LNCAP (cell line): ENCODE measurements at regions not wholly inside any gene's neighbourhood (a gene's known extent, or its start where the extent isn't known, plus 50 kb on each side); places are given as distances from the start of the nearest gene placed in this dataset.

Experiments
- TF ChIP-seq, protein P1 (sequence below): fragments of 450-650 bp; IDR thresholded peaks from 2 replicates; pipeline ENCODE4 v1.5.1; 2017; ENCODE audit warnings: mild to moderate bottlenecking

DNA sequence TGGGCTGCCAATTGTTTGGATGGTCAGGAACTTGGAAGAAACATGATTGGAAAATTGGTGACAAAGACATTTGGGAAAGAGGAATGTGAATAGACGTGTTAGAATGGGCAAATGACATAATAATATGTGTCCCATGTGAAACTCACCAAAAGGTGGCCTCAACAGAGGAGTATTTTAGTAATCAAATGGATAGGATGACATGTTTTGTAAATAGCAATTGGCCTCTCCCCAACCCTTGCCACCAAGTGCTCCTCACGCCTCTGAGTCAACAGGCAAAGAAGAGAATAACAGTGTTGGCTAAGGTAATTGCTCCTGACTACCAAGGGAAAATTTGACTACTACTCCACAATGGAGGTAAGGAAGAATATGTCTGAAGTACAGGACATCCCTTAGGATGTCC lies 81.4 kb downstream of the ATXN7L3B start:
- TF ChIP-seq, protein P1, sequence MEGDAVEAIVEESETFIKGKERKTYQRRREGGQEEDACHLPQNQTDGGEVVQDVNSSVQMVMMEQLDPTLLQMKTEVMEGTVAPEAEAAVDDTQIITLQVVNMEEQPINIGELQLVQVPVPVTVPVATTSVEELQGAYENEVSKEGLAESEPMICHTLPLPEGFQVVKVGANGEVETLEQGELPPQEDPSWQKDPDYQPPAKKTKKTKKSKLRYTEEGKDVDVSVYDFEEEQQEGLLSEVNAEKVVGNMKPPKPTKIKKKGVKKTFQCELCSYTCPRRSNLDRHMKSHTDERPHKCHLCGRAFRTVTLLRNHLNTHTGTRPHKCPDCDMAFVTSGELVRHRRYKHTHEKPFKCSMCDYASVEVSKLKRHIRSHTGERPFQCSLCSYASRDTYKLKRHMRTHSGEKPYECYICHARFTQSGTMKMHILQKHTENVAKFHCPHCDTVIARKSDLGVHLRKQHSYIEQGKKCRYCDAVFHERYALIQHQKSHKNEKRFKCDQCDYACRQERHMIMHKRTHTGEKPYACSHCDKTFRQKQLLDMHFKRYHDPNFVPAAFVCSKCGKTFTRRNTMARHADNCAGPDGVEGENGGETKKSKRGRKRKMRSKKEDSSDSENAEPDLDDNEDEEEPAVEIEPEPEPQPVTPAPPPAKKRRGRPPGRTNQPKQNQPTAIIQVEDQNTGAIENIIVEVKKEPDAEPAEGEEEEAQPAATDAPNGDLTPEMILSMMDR: no peak

DNA sequence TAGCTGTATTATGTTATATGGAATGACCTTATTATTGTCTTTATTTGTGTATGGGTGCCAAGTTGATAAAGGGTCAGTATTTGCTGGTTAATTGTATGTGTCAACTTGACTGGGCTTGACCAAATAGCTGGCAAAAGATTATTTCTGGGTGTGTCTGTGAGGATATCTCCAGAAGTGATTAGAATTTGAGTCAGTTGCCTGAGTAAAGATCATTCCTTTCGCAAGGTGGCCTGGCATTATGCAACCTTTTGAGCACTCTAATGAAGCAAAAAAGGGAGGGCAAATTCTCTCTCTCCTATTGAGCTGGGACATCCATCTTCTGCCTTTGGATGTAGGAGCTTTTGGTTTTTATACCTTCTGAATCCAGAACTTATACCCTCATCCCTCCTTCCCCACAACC lies 82.2 kb downstream of the ATXN7L3B start:
- TF ChIP-seq, protein P1: no peak

DNA sequence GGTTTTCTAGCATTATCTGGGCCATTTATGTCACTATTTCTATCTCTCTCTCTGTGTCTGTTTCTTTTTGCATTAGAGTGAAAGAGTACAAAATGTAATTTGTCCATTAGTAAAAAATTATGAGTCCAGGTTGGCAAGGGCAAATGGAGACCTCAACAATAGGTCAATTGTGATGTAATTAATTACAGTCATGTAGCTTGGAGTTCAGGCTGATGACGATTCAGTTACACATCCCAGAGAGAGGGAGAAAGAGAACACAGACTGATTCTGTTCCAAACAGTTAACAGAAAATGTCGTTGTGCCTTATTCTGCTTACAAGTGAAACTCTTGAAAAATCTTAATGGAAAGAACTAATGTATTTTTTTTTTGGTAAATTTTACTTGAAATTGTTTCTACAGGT lies 83.3 kb downstream of the ATXN7L3B start:
- TF ChIP-seq, protein P1: no peak

DNA sequence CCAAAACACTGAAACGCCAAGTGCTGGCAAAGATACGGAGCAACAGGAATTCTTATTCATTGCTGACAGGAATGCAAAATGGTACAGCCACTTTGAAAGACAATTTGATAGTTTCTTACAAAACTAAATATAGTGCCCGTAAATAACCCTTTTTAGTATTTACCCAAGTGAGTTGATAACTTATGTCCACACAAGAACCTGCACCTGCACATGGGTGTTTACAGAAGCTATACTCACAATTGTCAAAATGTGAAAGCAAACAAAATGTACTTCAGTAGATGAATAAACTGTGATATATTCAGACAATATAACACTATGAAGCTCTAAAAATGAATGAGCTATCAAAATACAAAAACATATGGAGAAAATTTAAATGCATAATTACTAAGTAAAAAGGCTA lies 86.6 kb downstream of the ATXN7L3B start:
- TF ChIP-seq, protein P1: no peak

DNA sequence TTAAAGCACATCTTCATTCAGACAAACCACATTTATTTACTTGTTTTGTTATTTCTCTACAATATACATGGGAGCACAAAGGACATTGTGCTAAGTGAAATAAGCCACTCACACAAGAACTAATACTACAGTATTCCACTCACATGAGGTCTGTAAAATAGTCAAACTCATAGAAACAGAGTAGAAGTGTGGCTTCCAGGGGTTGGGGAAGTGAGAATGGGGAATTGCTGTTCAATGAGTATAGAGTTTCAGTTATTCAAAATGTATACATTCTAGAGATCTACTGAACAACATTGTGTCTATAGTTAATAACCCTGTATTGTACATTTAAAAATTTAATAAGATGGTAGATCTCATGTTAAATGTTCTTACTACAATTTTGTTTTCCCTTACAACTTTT lies 88.8 kb downstream of the ATXN7L3B start:
- TF ChIP-seq, protein P1: no peak

DNA sequence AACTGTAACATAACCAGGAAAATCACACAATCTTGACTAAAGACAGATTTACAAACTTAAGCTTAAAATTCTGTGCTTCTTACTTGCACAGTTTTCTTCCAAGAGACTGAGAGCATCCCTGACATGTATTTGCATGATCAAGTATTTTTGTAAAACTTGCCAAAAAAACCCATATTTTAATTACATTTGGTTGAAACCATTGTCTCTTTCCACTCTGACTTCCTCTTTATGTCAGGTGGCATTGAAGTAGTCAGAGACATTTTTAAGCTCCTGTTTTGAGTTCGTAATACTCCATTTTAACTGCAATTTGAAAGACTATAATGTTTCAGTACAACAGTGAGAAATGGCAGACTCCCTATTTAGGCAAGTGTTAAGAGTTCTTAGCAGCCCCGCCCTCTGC lies 103.6 kb downstream of the ATXN7L3B start:
- TF ChIP-seq, protein P1: no peak

DNA sequence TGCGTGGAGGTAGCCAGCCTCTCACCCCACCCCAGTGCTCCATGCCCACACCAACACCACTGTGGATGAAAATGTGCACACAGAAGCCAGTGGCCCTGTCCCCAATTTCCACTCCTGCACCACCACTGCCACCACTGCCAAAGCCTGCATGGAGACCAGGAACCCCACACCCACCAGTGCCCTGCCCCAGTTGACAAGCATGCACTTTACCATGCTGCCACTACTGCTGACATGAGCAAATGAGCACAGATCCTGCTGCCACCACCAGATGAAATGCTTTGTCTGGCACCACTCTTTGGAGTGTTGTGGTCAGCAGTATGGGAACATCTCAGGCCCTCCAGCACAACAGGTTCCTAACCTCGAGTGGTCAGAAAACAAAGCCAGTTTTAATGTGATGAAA lies 104.1 kb downstream of the ATXN7L3B start:
- TF ChIP-seq, protein P1: no peak

DNA sequence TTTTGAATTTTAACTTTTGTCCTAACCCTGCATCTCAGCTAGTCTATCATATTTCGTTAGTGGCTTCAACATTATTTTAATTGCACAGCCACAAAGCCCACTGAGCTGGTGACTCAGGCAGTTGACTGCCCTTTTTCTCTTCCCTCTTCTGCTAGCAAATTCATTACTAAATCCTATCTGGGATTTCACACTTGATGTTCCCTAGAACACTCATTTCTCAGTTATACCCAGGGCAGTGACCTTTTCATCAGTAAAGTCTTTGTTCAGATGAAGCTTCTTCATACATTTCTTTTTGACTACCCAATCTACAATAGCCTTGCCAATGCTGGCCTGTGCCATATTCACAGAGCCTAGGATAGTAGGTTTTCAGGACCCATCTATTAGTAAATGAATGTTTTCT lies 107.0 kb downstream of the ATXN7L3B start:
- TF ChIP-seq, protein P1: no peak
